ENCODE measurements at regions not wholly inside any gene's neighbourhood (a gene's known extent, or its start where the extent isn't known, plus 50 kb on each side); places are given as distances from the start of the nearest gene placed in this dataset.

DNA sequence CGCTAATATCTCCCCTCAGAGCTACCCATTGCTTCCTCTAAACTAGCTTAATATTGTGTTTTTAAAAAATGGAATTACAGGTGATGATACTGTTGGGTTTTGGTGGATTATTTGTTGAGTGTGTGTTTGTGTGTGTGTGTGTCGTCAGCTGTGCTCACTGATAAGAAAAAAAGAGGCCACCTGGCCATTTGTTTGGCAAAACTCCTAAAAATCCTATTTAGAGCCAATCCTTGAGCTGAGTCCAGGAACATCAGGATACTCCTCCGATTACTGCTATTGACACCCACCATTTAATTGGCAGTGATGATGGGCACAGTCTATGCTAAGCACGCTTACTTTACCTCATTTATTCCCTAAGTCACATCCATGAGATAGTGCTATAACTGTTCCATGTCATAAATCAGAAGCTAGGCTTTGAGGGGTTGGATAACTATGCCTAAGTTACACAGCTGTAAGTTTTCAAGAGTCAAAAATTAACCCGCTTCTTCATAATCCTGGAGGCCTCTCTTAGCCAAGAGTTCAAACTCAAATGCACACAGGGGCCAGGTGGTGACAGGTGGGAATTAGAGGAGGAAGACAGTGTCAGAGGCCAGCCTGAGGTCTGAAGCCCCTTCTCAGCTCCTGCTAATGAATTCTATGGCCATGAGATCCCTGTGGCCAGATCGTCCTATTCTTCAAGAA is 1026.6 kb upstream of the TMEM132C start:
- Histone ChIP-seq H3K9me3 (ENCODE audit: control insufficient read depth in 2 of 2, insufficient read depth in 1 of 2, low read depth in 1 of 2, low read length in 1 of 2) (peaks cover 0 to 5% of the 10 kb centered on the region in 2 donors), H3K27ac (ENCODE audit: low read depth in 2 of 2, low read length in 1 of 2) (no peak overlapping the region), H3K36me3 (ENCODE audit: control insufficient read depth in 2 of 2, insufficient read depth in 2 of 2, low read length in 1 of 2) (no peaks in the 10 kb centered on the region), H3K4me3 (ENCODE audit: low read depth in 1 of 2, low read length in 2 of 2) (no peak overlapping the region), H3K27me3 (ENCODE audit: control insufficient read depth in 1 of 2, insufficient read depth in 2 of 2, low read length in 2 of 2) (no peaks in the 10 kb centered on the region), H3K4me1 (ENCODE audit: control insufficient read depth in 2 of 2, insufficient read depth in 2 of 2, low read length in 1 of 2) (no peaks in the 10 kb centered on the region)
- WGBS, 2 donors = 73 to 75% methylated on average over 6 of the region's 6 CpGs

DNA sequence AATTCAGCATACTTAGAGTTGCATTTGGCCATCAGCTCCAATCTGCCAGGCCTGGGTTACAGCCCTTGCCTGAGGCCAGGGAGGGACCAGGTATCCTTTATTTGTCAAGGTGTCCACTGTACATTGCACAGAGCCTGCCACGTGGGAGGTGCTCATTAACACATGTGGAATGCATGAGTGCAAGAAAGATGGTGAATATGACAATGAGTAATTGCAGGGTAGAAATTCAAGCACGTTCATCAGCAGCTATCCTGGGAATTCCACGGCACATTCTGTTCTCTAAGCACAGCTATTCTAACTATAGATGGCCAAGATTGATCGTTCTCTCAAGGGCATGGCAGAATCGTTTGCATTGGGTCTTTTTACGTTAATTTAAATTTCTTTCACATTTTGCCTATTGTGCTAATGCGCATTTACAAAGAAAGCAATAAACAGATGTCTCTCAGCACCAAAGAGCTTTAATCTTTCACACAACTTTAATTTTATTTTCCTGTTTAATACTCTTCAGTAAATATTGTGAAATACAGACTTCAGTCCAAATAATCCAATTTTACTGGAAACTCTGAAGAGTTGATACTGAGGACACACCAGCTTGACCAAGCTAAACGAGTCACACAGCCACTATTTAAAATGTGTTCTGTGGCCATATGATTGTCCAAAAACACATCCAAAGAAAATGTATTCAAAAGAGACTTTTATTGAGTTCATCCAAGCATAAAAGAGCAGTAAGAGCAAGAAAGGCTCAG is 1025.7 kb upstream of the TMEM132C start:
- Histone ChIP-seq H3K9me3 (ENCODE audit: control insufficient read depth in 2 of 2, insufficient read depth in 1 of 2, low read depth in 1 of 2, low read length in 1 of 2) (peaks cover 0 to 5% of the 10 kb centered on the region in 2 donors), H3K4me1 (ENCODE audit: control insufficient read depth in 2 of 2, insufficient read depth in 2 of 2, low read length in 1 of 2) (no peaks in the 10 kb centered on the region), H3K4me3 (ENCODE audit: low read depth in 1 of 2, low read length in 2 of 2) (no peak overlapping the region), H3K27ac (ENCODE audit: low read depth in 2 of 2, low read length in 1 of 2) (no peak overlapping the region), H3K27me3 (ENCODE audit: control insufficient read depth in 1 of 2, insufficient read depth in 2 of 2, low read length in 2 of 2) (no peaks in the 10 kb centered on the region), H3K36me3 (ENCODE audit: control insufficient read depth in 2 of 2, insufficient read depth in 2 of 2, low read length in 1 of 2) (no peaks in the 10 kb centered on the region)
- WGBS, 2 donors = 63 to 65% methylated on average over 8 of the region's 8 CpGs

DNA sequence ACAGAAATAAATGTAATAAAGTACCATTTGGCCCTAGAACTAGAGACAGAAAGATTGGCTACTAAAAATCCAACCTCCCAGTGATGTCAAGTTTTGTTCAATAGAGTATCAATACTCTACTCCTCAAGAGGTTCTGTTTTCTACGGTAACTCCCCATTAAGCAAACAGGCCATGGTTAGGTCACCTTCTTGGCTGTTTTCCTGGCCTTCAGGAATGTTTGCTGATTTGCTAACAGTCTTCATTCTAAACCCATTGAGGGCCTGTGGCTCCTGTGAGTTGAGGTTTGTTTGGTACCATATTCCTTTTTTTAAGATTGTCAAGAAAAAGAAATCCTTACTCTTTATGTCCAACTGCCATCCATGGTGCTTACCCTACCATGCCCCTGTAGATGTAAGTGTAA is 1022.0 kb upstream of the TMEM132C start:
- WGBS, 2 donors = 57 to 65% methylated on average over 1 of the region's 1 CpG

DNA sequence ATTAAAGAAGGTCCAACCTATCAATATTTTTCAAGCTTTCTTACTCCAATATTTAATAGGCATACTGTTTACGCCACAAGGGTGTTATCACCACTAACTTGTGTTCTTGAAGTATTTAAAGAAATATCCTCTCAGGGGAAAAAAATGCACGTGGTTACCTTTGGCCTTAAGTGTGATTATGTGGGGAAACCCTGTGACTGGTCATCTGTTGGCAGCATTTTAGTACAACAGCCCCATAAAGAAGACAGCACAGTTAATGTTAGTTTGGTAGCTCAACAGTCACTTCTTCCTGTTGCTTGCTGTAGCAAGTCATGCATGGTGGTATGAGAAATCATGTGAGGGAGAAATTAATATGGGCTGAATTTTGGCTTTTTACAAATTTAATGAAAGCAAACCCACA is 1021.5 kb upstream of the TMEM132C start:
- Histone ChIP-seq H3K27me3 (ENCODE audit: control insufficient read depth in 1 of 2, insufficient read depth in 2 of 2, low read length in 2 of 2) (no peaks in the 10 kb centered on the region), H3K4me3 (ENCODE audit: low read depth in 1 of 2, low read length in 2 of 2) (no peak overlapping the region), H3K9me3 (ENCODE audit: control insufficient read depth in 2 of 2, insufficient read depth in 1 of 2, low read depth in 1 of 2, low read length in 1 of 2) (no peaks in the 10 kb centered on the region), H3K36me3 (ENCODE audit: control insufficient read depth in 2 of 2, insufficient read depth in 2 of 2, low read length in 1 of 2) (no peaks in the 10 kb centered on the region), H3K4me1 (ENCODE audit: control insufficient read depth in 2 of 2, insufficient read depth in 2 of 2, low read length in 1 of 2) (no peaks in the 10 kb centered on the region), H3K27ac (ENCODE audit: low read depth in 2 of 2, low read length in 1 of 2) (no peak overlapping the region)
- WGBS, 2 donors = 62 to 69% methylated on average over 2 of the region's 2 CpGs

More for the DNA sequence above, 1022.0 kb upstream of the TMEM132C start:
- no peaks in the 10 kb centered on the region for H3K9me3 ChIP-seq (ENCODE audit: control insufficient read depth in 2 of 2, insufficient read depth in 1 of 2, low read depth in 1 of 2, low read length in 1 of 2)
- no peak overlapping the region for H3K27ac ChIP-seq (ENCODE audit: low read depth in 2 of 2, low read length in 1 of 2)
- H3K4me3 ChIP-seq (ENCODE audit: low read depth in 1 of 2, low read length in 2 of 2) = no peak overlapping the region
- no peaks in the 10 kb centered on the region for H3K27me3 ChIP-seq (ENCODE audit: control insufficient read depth in 1 of 2, insufficient read depth in 2 of 2, low read length in 2 of 2)
- no peaks in the 10 kb centered on the region for H3K36me3 ChIP-seq (ENCODE audit: control insufficient read depth in 2 of 2, insufficient read depth in 2 of 2, low read length in 1 of 2)
- no peaks in the 10 kb centered on the region for H3K4me1 ChIP-seq (ENCODE audit: control insufficient read depth in 2 of 2, insufficient read depth in 2 of 2, low read length in 1 of 2)

DNA sequence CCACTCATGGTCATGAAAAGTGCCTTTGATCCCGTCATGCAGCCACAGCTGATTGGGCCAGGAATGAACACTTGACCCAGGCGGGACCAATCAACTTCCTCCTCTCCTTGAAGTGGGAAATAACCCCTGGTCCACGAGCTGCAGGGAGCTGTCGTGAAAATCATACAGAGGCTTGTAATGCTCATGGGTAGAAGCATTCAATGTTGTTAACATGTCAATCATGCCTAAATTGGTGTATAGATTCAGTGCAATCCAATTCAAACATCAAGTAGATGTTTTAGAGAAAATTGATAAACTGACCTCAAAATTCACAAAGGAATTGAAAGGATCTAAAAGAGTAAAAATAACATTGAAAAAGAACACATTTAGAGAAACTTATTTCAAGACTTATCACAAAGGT is 1019.0 kb upstream of the TMEM132C start:
- H3K4me1 ChIP-seq (ENCODE audit: control insufficient read depth in 2 of 2, insufficient read depth in 2 of 2, low read length in 1 of 2) = no peaks in the 10 kb centered on the region
- H3K27me3 ChIP-seq (ENCODE audit: control insufficient read depth in 1 of 2, insufficient read depth in 2 of 2, low read length in 2 of 2) = no peaks in the 10 kb centered on the region
- no peak overlapping the region for H3K4me3 ChIP-seq (ENCODE audit: low read depth in 1 of 2, low read length in 2 of 2)
- H3K36me3 ChIP-seq (ENCODE audit: control insufficient read depth in 2 of 2, insufficient read depth in 2 of 2, low read length in 1 of 2) = no peaks in the 10 kb centered on the region
- 67 to 72% methylated on average over 4 of the region's 4 CpGs for WGBS, 2 donors
- H3K27ac ChIP-seq (ENCODE audit: low read depth in 2 of 2, low read length in 1 of 2) = no peak overlapping the region
- H3K9me3 ChIP-seq (ENCODE audit: control insufficient read depth in 2 of 2, insufficient read depth in 1 of 2, low read depth in 1 of 2, low read length in 1 of 2) = no peaks in the 10 kb centered on the region

DNA sequence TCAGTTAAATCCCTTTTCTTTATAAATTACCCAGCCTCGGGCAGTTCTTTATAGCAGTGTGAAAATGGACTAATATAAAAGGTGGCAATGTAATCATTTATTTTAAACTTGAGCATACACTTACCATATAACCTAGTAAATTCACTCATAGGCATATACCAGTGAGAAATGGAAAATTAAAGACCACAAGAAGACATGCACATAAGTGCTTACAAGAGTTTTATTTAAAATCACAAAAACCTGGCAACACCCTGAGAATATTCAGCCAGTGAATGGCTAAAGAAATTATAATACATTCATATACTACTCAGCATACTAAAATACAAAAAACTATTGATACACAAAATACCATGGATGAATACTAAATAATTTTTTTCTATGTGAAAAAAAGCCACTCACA is 1017.5 kb upstream of the TMEM132C start:
- H3K4me3 ChIP-seq (ENCODE audit: low read depth in 1 of 2, low read length in 2 of 2) = no peak overlapping the region
- H3K27ac ChIP-seq (ENCODE audit: low read depth in 2 of 2, low read length in 1 of 2) = no peak overlapping the region
- H3K4me1 ChIP-seq (ENCODE audit: control insufficient read depth in 2 of 2, insufficient read depth in 2 of 2, low read length in 1 of 2) = no peaks in the 10 kb centered on the region
- H3K36me3 ChIP-seq (ENCODE audit: control insufficient read depth in 2 of 2, insufficient read depth in 2 of 2, low read length in 1 of 2) = no peaks in the 10 kb centered on the region
- no peaks in the 10 kb centered on the region for H3K27me3 ChIP-seq (ENCODE audit: control insufficient read depth in 1 of 2, insufficient read depth in 2 of 2, low read length in 2 of 2)
- 66 to 76% methylated on average over 1 of the region's 1 CpG for WGBS, 2 donors
- H3K9me3 ChIP-seq (ENCODE audit: control insufficient read depth in 2 of 2, insufficient read depth in 1 of 2, low read depth in 1 of 2, low read length in 1 of 2) = no peaks in the 10 kb centered on the region

DNA sequence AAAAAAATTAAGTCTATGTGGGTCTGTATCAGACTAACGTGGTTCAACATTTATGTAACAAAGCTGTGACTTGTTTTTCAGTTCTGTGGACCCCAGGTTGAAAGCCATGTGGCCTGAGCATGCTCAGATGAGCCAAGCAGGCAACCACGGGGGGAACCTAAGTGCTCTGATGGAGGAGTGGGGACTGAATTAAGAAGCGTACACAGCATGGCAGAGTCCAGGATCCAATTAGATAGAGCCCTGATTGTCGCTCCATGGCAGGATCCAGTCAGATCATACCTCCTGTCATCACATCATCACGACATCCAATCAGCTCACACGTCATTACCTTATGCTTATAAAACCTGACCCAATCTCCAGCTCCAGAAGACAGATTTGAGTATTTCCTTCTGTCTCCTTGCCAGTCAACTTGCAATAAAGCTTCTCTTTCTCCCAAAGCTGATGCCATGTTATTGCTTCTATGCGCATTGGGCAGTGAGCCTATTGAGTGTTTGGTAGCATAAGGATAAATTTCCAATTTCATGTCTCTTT is 1013.1 kb upstream of the TMEM132C start:
- Histone ChIP-seq H3K27me3 (ENCODE audit: control insufficient read depth in 1 of 2, insufficient read depth in 2 of 2, low read length in 2 of 2) (no peaks in the 10 kb centered on the region), H3K9me3 (ENCODE audit: control insufficient read depth in 2 of 2, insufficient read depth in 1 of 2, low read depth in 1 of 2, low read length in 1 of 2) (no peaks in the 10 kb centered on the region), H3K36me3 (ENCODE audit: control insufficient read depth in 2 of 2, insufficient read depth in 2 of 2, low read length in 1 of 2) (no peaks in the 10 kb centered on the region), H3K4me3 (ENCODE audit: low read depth in 1 of 2, low read length in 2 of 2) (no peak overlapping the region), H3K27ac (ENCODE audit: low read depth in 2 of 2, low read length in 1 of 2) (no peak overlapping the region), H3K4me1 (ENCODE audit: control insufficient read depth in 2 of 2, insufficient read depth in 2 of 2, low read length in 1 of 2) (no peaks in the 10 kb centered on the region)
- WGBS, 2 donors = 80 to 88% methylated on average over 7 of the region's 7 CpGs

DNA sequence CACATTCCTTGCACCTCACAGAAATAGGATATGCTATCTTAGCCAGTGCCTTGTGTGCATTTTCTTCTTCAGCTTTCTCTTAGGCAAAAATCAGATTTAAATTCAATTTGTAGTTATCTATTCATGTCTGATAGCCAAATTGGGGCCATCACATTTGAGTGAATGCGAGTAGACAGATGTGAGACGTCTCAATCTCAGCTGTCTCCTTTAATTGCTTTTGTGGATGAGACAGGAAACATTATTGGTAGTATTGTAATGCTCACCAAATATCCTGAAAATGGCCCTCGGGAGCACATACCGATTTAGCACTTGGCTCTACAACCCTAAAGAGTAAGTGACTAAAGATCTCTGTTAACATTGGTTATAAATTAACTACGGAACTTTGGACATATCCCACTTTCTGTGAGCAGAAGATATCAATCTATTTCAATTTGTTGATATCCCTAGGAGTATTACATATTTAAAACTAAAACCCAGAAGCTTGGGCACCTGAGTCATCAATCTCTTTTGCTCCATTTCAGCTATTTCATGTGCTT is 1012.5 kb upstream of the TMEM132C start:
- Histone ChIP-seq H3K36me3 (ENCODE audit: control insufficient read depth in 2 of 2, insufficient read depth in 2 of 2, low read length in 1 of 2) (no peaks in the 10 kb centered on the region), H3K27ac (ENCODE audit: low read depth in 2 of 2, low read length in 1 of 2) (no peak overlapping the region), H3K27me3 (ENCODE audit: control insufficient read depth in 1 of 2, insufficient read depth in 2 of 2, low read length in 2 of 2) (no peaks in the 10 kb centered on the region), H3K4me1 (ENCODE audit: control insufficient read depth in 2 of 2, insufficient read depth in 2 of 2, low read length in 1 of 2) (no peaks in the 10 kb centered on the region), H3K4me3 (ENCODE audit: low read depth in 1 of 2, low read length in 2 of 2) (no peak overlapping the region), H3K9me3 (ENCODE audit: control insufficient read depth in 2 of 2, insufficient read depth in 1 of 2, low read depth in 1 of 2, low read length in 1 of 2) (no peaks in the 10 kb centered on the region)
- WGBS, 2 donors = 51 to 59% methylated on average over 5 of the region's 5 CpGs

DNA sequence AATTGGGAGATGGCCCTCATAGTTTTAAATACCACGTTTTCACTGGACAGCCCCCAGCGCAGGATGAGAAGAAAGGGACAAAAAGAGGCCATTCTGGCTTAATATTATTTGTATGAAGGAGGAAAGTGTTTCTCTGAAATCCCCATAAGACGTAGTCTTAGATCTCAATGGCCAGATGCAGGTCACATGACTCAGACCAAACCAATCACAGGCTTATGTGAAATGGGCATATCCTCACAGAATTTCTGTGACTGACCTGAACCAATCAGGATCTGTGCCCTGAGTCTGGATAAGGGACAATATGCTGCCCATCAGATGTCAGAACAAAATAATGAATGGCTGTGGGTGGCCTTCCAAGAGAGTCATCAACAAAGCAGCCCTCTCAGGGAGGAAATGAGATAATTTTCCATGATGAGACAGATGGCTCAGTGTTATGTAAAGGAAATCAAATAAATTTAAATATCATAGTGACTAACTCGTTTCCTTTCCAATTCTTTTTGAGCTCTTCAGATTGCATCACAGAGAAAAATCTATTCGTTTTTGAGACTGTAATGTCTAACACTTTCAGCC is 1009.5 kb upstream of the TMEM132C start:
- no peaks in the 10 kb centered on the region for H3K4me1 ChIP-seq (ENCODE audit: control insufficient read depth in 2 of 2, insufficient read depth in 2 of 2, low read length in 1 of 2)
- WGBS, 2 donors = 69 to 72% methylated on average over 5 of the region's 5 CpGs
- H3K36me3 ChIP-seq (ENCODE audit: control insufficient read depth in 2 of 2, insufficient read depth in 2 of 2, low read length in 1 of 2) = no peaks in the 10 kb centered on the region
- H3K27me3 ChIP-seq (ENCODE audit: control insufficient read depth in 1 of 2, insufficient read depth in 2 of 2, low read length in 2 of 2) = no peaks in the 10 kb centered on the region
- H3K9me3 ChIP-seq (ENCODE audit: control insufficient read depth in 2 of 2, insufficient read depth in 1 of 2, low read depth in 1 of 2, low read length in 1 of 2) = no peaks in the 10 kb centered on the region
- H3K27ac ChIP-seq (ENCODE audit: low read depth in 2 of 2, low read length in 1 of 2) = no peak overlapping the region
- no peak overlapping the region for H3K4me3 ChIP-seq (ENCODE audit: low read depth in 1 of 2, low read length in 2 of 2)
